H1 (cell line): ENCODE measurements at regions not wholly inside any gene's neighbourhood (a gene's known extent, or its start where the extent isn't known, plus 50 kb on each side); places are given as distances from the start of the nearest gene placed in this dataset.

Experiments
- ATF2 ChIP-seq: IDR thresholded peaks from 2 replicates; pipeline ENCODE4 v1.6.1; 2012; ENCODE audit warnings: low read length, inconsistent platforms
- ATF3 ChIP-seq: IDR thresholded peaks from 2 replicates; pipeline ENCODE4 v1.6.1; 2011; ENCODE audit warnings: low read depth, mild to moderate bottlenecking, low read length; ENCODE audit not compliant: insufficient read depth
- CEBPB ChIP-seq: IDR thresholded peaks from 2 replicates; pipeline ENCODE4 v1.6.1; 2012; ENCODE audit warnings: low read depth, low read length
- EP300 ChIP-seq, 2 experiments: IDR thresholded peaks; 1 replicate in 1 of 2; 2 replicates in 1 of 2; pipeline ENCODE4 v1.6.1; 2011 to 2012; ENCODE audit warnings: low read depth in 2 of 2, low read length in 2 of 2, mild to moderate bottlenecking in 2 of 2, borderline replicate concordance in 1 of 2, inconsistent platforms in 1 of 2, moderate library complexity in 1 of 2
- EZH2 ChIP-seq: fragments of 200-600 bp; sonication (generic); IDR thresholded peaks from 2 replicates; pipeline ENCODE4 v1.7.1; 2012; ENCODE audit warnings: low read depth, mild to moderate bottlenecking, moderate library complexity, low read length, inconsistent platforms; ENCODE audit not compliant: severe bottlenecking
- FOSL1 ChIP-seq: IDR thresholded peaks from 2 replicates; pipeline ENCODE4 v1.6.1; 2011; ENCODE audit warnings: mild to moderate bottlenecking, low read depth, low read length, moderate library complexity; ENCODE audit not compliant: insufficient read depth
- PHF8 ChIP-seq: fragments of 200-600 bp; sonication (generic); conservative IDR thresholded peaks from 2 replicates; pipeline ENCODE4 v1.7.1; 2012; ENCODE audit warnings: low read depth, mild to moderate bottlenecking, inconsistent platforms, low read length, moderate library complexity
- POLR2A ChIP-seq, 2 experiments: IDR thresholded peaks; 1 replicate in 1 of 2; 2 replicates in 1 of 2; pipeline ENCODE4 v1.6.1; 2011; ENCODE audit warnings: low read depth in 2 of 2, low read length in 2 of 2, mild to moderate bottlenecking in 2 of 2; ENCODE audit errors: control extremely low read depth in 1 of 2
- POU5F1 ChIP-seq: IDR thresholded peaks from 2 replicates; pipeline ENCODE4 v1.6.1; 2011; ENCODE audit warnings: low read depth, mild to moderate bottlenecking, low read length, moderate library complexity
- SIN3A ChIP-seq, 2 experiments: IDR thresholded peaks in 1 of 2; conservative IDR thresholded peaks in 1 of 2; 2 replicates each; pipeline ENCODE4 v1.6.1; 2011 to 2012; ENCODE audit warnings: low read length in 2 of 2, improper control_type of control experiment in 1 of 2, low read depth in 1 of 2, mild to moderate bottlenecking in 1 of 2
- SRF ChIP-seq: IDR thresholded peaks from 2 replicates; pipeline ENCODE4 v1.6.1; 2011; ENCODE audit warnings: mild to moderate bottlenecking, low read depth, low read length, moderate library complexity
- TEAD4 ChIP-seq: IDR thresholded peaks from 2 replicates; pipeline ENCODE4 v1.6.1; 2012; ENCODE audit warnings: low read depth, low read length, inconsistent platforms, mixed read lengths
- TF ChIP-seq, protein P1 (sequence below), 3 experiments: IDR thresholded peaks; 1 replicate in 2 of 3; 2 replicates in 1 of 3; pipeline versions ENCODE4 v1.5.1 to v1.6.1; 2011; ENCODE audit warnings: low read length in 3 of 3, mild to moderate bottlenecking in 3 of 3, inconsistent platforms in 2 of 3, low read depth in 1 of 3, moderate library complexity in 1 of 3; ENCODE audit not compliant: insufficient read depth in 1 of 3; ENCODE audit errors: control extremely low read depth in 1 of 3

GRCh38 chr1:30406996-30407864 lies 316.2 kb downstream of the MATN1 start:
- TF ChIP-seq TEAD4 (no peak), EP300 (IDR thresholded peaks at IDR 0.05; ENCODE audit: borderline replicate concordance in 1 of 2, low read depth in 2 of 2, low read length in 2 of 2) (no peak), POLR2A (IDR thresholded peaks at IDR 0.05; ENCODE audit: control extremely low read depth in 1 of 2, low read depth in 2 of 2, low read length in 2 of 2) (no peak), EZH2 (no peak), PHF8 (no peak), SRF (no peak), ATF3 (no peak), SIN3A (conservative IDR thresholded peaks at IDR 0.05 in 1 of 2, IDR thresholded peaks at IDR 0.05 in 1 of 2; ENCODE audit: low read depth in 1 of 2, low read length in 2 of 2) (no peak), ATF2 (no peak), CEBPB (no peak), POU5F1 (no peak), FOSL1 (no peak)
- TF ChIP-seq, protein P1, sequence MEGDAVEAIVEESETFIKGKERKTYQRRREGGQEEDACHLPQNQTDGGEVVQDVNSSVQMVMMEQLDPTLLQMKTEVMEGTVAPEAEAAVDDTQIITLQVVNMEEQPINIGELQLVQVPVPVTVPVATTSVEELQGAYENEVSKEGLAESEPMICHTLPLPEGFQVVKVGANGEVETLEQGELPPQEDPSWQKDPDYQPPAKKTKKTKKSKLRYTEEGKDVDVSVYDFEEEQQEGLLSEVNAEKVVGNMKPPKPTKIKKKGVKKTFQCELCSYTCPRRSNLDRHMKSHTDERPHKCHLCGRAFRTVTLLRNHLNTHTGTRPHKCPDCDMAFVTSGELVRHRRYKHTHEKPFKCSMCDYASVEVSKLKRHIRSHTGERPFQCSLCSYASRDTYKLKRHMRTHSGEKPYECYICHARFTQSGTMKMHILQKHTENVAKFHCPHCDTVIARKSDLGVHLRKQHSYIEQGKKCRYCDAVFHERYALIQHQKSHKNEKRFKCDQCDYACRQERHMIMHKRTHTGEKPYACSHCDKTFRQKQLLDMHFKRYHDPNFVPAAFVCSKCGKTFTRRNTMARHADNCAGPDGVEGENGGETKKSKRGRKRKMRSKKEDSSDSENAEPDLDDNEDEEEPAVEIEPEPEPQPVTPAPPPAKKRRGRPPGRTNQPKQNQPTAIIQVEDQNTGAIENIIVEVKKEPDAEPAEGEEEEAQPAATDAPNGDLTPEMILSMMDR (IDR thresholded peaks at IDR 0.05; ENCODE audit: control extremely low read depth in 1 of 3, insufficient read depth in 1 of 3, low read depth in 1 of 3, low read length in 3 of 3): no peak
